ENCODE measurements at regions not wholly inside any gene's neighbourhood (a gene's known extent, or its start where the extent isn't known, plus 50 kb on each side); places are given as distances from the start of the nearest gene placed in this dataset.

- TF ChIP-seq CTCF (optimal IDR thresholded peaks at IDR 0.05 in 1 of 3, IDR thresholded peaks at IDR 0.05 in 1 of 3, conservative IDR thresholded peaks at IDR 0.05 in 1 of 3; ENCODE audit: extremely low read depth in 1 of 3, insufficient read depth in 2 of 3, low read length in 3 of 3) (no peak), EZH2 (IDR thresholded peaks at IDR 0.05; ENCODE audit: low read length) (no peak)
These were observed 87.8 kb downstream of the SPRY1 start for GRCh38 chr4:123484291-123484926.
